Keratinocyte (primary cell): ENCODE measurements at regions not wholly inside any gene's neighbourhood (a gene's known extent, or its start where the extent isn't known, plus 50 kb on each side); places are given as distances from the start of the nearest gene placed in this dataset.

Experiments used
- DNase-seq: peaks from one replicate; pipeline ENCODE4 v3.0.0-alpha.2; 2011; ENCODE audit warnings: low read depth, missing footprints, low spot score
- FAIRE-seq: peaks from 2 replicates; lab custom pipeline; 2011; peaks lifted over from hg19 to GRCh38; lab: Jason Lieb, UNC
- H2AFZ ChIP-seq: 2 replicates; pipeline ENCODE4 v1.6.0; 2012; ENCODE audit warnings: low read length, control low read depth, inconsistent platforms; ENCODE audit not compliant: control insufficient read depth
- H3K27ac ChIP-seq: 2 replicates; pipeline ENCODE4 v1.5.1; 2011; ENCODE audit warnings: low read length; ENCODE audit not compliant: control insufficient read depth, insufficient read depth
- H3K27me3 ChIP-seq: 3 replicates; pipeline ENCODE4 v1.6.0; 2011; ENCODE audit warnings: low read length; ENCODE audit not compliant: control insufficient read depth, insufficient read depth; ENCODE audit errors: extremely low read depth
- H3K36me3 ChIP-seq, 2 experiments: 2 replicates in 1 of 2; 3 replicates in 1 of 2; pipeline ENCODE4 v1.5.1; 2011; ENCODE audit warnings: low read length in 2 of 2, mild to moderate bottlenecking in 1 of 2; ENCODE audit not compliant: control insufficient read depth in 2 of 2, insufficient read depth in 2 of 2; ENCODE audit errors: extremely low read depth in 1 of 2
- H3K4me1 ChIP-seq: 3 replicates; pipeline ENCODE4 v1.5.1; 2011; ENCODE audit warnings: low read length; ENCODE audit not compliant: control insufficient read depth, insufficient read depth; ENCODE audit errors: extremely low read depth
- H3K4me2 ChIP-seq: 3 replicates; pipeline ENCODE4 v1.6.0; 2011; ENCODE audit warnings: low read depth, low read length; ENCODE audit not compliant: control insufficient read depth, insufficient read depth; ENCODE audit errors: extremely low read depth
- H3K4me3 ChIP-seq, 3 experiments: fragments of 200-600 bp in 1 of 3; sonication (generic) in 1 of 3; 2 replicates in 2 of 3; 3 replicates in 1 of 3; pipeline ENCODE4 v1.5.1; 2011 to 2016; ENCODE audit warnings: low read length in 3 of 3, mild to moderate bottlenecking in 3 of 3, control low read depth in 2 of 3, inconsistent platforms in 1 of 3, low read depth in 1 of 3, mixed read lengths in 1 of 3, mixed run types in 1 of 3, moderate library complexity in 1 of 3; ENCODE audit not compliant: control insufficient read depth in 2 of 3, insufficient read depth in 2 of 3; ENCODE audit errors: extremely low read depth in 1 of 3
- H3K79me2 ChIP-seq: 2 replicates; pipeline ENCODE4 v1.6.0; 2012; ENCODE audit warnings: low read length; ENCODE audit not compliant: control insufficient read depth, insufficient read depth
- H3K9ac ChIP-seq: 3 replicates; pipeline ENCODE4 v1.6.0; 2011; ENCODE audit warnings: low read length; ENCODE audit not compliant: control insufficient read depth, insufficient read depth; ENCODE audit errors: extremely low read depth
- H3K9me1 ChIP-seq: 3 replicates; pipeline ENCODE4 v1.6.0; 2011; ENCODE audit warnings: low read length; ENCODE audit not compliant: control insufficient read depth, insufficient read depth; ENCODE audit errors: extremely low read depth
- H3K9me3 ChIP-seq: 2 replicates; pipeline ENCODE4 v1.5.1; 2012; ENCODE audit warnings: low read depth, low read length; ENCODE audit not compliant: control insufficient read depth
- H4K20me1 ChIP-seq: 3 replicates; pipeline ENCODE4 v1.6.0; 2011; ENCODE audit warnings: low read length; ENCODE audit not compliant: control insufficient read depth, insufficient read depth; ENCODE audit errors: extremely low read depth
- CTCF ChIP-seq, 3 experiments: IDR thresholded peaks in 1 of 3; conservative IDR thresholded peaks in 1 of 3; optimal IDR thresholded peaks in 1 of 3; 2 replicates in 2 of 3; 3 replicates in 1 of 3; pipeline versions ENCODE3 to v1.5.1; 2011; ENCODE audit warnings: low read length in 3 of 3, mild to moderate bottlenecking in 3 of 3, moderate library complexity in 2 of 3, control low read depth in 1 of 3, inconsistent platforms in 1 of 3; ENCODE audit not compliant: insufficient read depth in 2 of 3; ENCODE audit errors: extremely low read depth in 1 of 3
- EZH2 ChIP-seq: IDR thresholded peaks from one replicate; pipeline ENCODE4 v1.6.1; 2012; ENCODE audit warnings: inconsistent platforms, mild to moderate bottlenecking, low read length, moderate library complexity
- dilution Hi-C: fragments of 300-500 bp; cut with MboI; formaldehyde crosslinking; loops from one replicate; pipeline ENCODE4 v1.7.0; 2020; ENCODE audit warnings: low sequenced_read_pairs; ENCODE audit not compliant: extremely low pct_ligation_motif_present

- H3K9me1 ChIP-seq: no peaks in the 10 kb centered on the region
- H3K4me3 ChIP-seq: no peak overlapping the region
- no peak for FAIRE-seq
- no peaks in the 10 kb centered on the region for H3K27me3 ChIP-seq
- H3K36me3 ChIP-seq: no peaks in the 10 kb centered on the region
- H3K4me2 ChIP-seq: no peak overlapping the region
- H3K4me1 ChIP-seq: no peaks in the 10 kb centered on the region
- DNase-seq: no peak
- H3K79me2 ChIP-seq: no peaks in the 10 kb centered on the region
- dilution Hi-C loops: no loop called here
- no peak overlapping the region for H2AFZ ChIP-seq
- no peaks in the 10 kb centered on the region for H4K20me1 ChIP-seq
- H3K9ac ChIP-seq: no peak overlapping the region
- TF ChIP-seq CTCF (optimal IDR thresholded peaks at IDR 0.05 in 1 of 3, IDR thresholded peaks at IDR 0.05 in 1 of 3, conservative IDR thresholded peaks at IDR 0.05 in 1 of 3; ENCODE audit: extremely low read depth in 1 of 3, insufficient read depth in 2 of 3, low read length in 3 of 3): no peak
- no peak for TF ChIP-seq EZH2
- no peak overlapping the region for H3K27ac ChIP-seq
- H3K9me3 ChIP-seq: no peaks in the 10 kb centered on the region
Measured at GRCh38 chr2:66704786-66705185, 269.9 kb downstream of the MEIS1 start.

- Histone ChIP-seq H4K20me1 (no peaks in the 10 kb centered on the region), H3K4me2 (no peak overlapping the region), H3K36me3 (no peaks in the 10 kb centered on the region), H3K4me1 (no peaks in the 10 kb centered on the region), H3K9ac (no peak overlapping the region), H3K27me3 (no peaks in the 10 kb centered on the region), H3K4me3 (no peak overlapping the region), H3K9me1 (no peaks in the 10 kb centered on the region), H3K27ac (no peak overlapping the region), H3K79me2 (no peaks in the 10 kb centered on the region), H3K9me3 (no peaks in the 10 kb centered on the region), H2AFZ (no peak overlapping the region)
- TF ChIP-seq CTCF (optimal IDR thresholded peaks at IDR 0.05 in 1 of 3, IDR thresholded peaks at IDR 0.05 in 1 of 3, conservative IDR thresholded peaks at IDR 0.05 in 1 of 3; ENCODE audit: extremely low read depth in 1 of 3, insufficient read depth in 2 of 3, low read length in 3 of 3) (no peak), EZH2 (no peak)
- DNase-seq (no peak), FAIRE-seq (no peak)
- dilution Hi-C loops: no loop called here
Measured at GRCh38 chr2:66714610-66715009, 279.7 kb downstream of the MEIS1 start.
